ENCODE measurements at regions not wholly inside any gene's neighbourhood (a gene's known extent, or its start where the extent isn't known, plus 50 kb on each side); places are given as distances from the start of the nearest gene placed in this dataset.

DNA sequence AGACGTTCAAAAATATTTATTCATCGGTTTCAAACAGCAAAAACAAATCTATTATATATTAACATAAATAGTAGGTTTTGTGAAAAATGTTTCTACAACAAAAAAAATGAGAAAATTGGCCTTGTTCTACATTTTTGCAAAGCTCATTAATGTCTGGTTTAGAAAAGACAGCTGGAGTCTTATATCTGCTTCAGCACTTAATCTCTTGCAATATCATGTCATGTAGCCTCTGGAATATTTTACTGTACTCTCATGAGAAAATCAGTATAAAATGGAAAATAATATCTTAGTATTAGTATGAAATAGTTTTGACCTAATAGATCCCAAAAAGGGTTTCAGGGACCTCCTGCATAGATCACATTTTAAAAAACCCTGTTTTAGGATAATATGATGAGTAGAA lies 326.6 kb downstream of the ARL4A start:
- no peak for ATAC-seq
- TF ChIP-seq EP300 (IDR thresholded peaks at IDR 0.05) (no peak), POLR2A (IDR thresholded peaks at IDR 0.05) (no peak), POLR2AphosphoS5 (IDR thresholded peaks at IDR 0.05) (no peak)
- TF ChIP-seq, protein P1, sequence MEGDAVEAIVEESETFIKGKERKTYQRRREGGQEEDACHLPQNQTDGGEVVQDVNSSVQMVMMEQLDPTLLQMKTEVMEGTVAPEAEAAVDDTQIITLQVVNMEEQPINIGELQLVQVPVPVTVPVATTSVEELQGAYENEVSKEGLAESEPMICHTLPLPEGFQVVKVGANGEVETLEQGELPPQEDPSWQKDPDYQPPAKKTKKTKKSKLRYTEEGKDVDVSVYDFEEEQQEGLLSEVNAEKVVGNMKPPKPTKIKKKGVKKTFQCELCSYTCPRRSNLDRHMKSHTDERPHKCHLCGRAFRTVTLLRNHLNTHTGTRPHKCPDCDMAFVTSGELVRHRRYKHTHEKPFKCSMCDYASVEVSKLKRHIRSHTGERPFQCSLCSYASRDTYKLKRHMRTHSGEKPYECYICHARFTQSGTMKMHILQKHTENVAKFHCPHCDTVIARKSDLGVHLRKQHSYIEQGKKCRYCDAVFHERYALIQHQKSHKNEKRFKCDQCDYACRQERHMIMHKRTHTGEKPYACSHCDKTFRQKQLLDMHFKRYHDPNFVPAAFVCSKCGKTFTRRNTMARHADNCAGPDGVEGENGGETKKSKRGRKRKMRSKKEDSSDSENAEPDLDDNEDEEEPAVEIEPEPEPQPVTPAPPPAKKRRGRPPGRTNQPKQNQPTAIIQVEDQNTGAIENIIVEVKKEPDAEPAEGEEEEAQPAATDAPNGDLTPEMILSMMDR (IDR thresholded peaks at IDR 0.05) = no peak
- Histone ChIP-seq H3K27me3 (no peaks in the 10 kb centered on the region), H3K27ac (no peak overlapping the region), H3K4me1 (no peaks in the 10 kb centered on the region), H3K4me3 (no peak overlapping the region), H3K36me3 (no peaks in the 10 kb centered on the region), H3K9me3 (no peaks in the 10 kb centered on the region)
- 53 to 82% methylated on average over 2 of the region's 2 CpGs for WGBS, 2 donors (ENCODE audit: low coverage in 1 of 2)

DNA sequence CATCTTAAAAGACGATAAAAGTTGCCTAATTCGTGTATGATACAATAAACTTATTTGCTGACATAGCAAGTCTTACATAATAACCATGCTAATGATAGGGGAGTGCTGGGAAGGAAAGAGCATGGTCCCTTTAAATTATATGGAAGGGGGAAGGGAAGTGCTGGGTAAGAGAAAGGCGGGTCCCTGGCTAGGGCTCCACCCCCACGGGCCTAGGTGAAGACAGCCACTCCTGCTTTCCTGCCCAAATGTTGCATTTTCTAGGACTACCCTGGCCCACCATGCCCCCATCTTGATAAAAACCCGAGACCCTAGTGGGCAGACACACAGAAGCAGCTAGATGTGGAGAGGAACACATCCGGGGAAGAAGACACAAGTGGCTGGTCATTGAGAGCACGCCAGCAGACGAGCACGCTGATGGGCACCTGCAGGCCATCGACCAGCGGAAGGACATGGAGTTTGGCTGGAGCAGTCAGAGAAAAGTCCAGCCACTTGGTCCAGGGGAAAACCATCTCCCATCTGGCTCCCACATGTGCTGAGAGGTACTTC lies 328.7 kb downstream of the ARL4A start:
- Histone ChIP-seq H3K4me1 (no peaks in the 10 kb centered on the region), H3K9me3 (no peaks in the 10 kb centered on the region), H3K27me3 (no peaks in the 10 kb centered on the region), H3K4me3 (no peak overlapping the region), H3K27ac (no peak overlapping the region), H3K36me3 (no peaks in the 10 kb centered on the region)
- TF ChIP-seq POLR2A (IDR thresholded peaks at IDR 0.05) = no peak
- TF ChIP-seq POLR2AphosphoS5 (IDR thresholded peaks at IDR 0.05) = no peak
- no peak for TF ChIP-seq EP300 (IDR thresholded peaks at IDR 0.05)
- TF ChIP-seq, protein P1 (IDR thresholded peaks at IDR 0.05) = no peak
- no peak for ATAC-seq
- WGBS, 2 donors (ENCODE audit: low coverage in 1 of 2) = 90 to 93% methylated on average over 3 to 4 of the region's 11 CpGs

DNA sequence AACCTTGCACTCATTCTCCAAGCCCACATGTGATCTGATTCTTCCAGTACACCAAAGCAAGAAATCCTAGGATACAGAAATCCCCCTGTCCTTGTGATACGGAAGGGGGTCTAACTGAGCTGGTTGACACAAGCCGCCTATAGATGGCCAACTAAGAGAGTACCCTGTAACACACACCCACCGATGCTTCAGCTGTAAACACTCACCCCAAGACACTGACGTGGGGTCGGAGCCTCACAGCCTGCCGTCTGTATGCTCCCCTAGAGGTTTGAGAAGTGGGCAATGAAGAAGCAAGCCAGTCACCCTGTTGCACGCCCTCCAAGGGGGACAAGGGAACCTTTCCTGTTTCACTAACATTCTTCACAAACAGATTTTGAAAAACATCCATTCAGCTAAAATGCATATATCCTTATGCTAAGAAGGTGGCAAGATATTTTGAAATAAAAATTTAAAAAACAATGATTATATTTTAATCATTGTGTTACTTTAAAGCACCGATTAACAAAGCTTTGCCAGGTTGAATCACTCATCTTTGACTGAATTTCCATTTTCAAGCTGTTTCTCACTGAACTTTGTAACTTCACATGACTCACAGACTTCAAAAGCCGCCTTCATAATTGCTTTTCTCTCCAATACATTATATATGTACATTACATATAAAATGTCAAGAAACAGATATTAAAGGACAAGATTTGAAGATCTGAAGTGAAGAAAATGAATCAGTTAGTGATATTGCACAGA lies 329.3 kb downstream of the ARL4A start:
- Histone ChIP-seq H3K4me1 (no peaks in the 10 kb centered on the region), H3K9me3 (no peaks in the 10 kb centered on the region), H3K27me3 (no peaks in the 10 kb centered on the region), H3K36me3 (no peaks in the 10 kb centered on the region), H3K27ac (no peak overlapping the region), H3K4me3 (no peak overlapping the region)
- ATAC-seq = no peak
- 67 to 73% methylated on average over 3 to 8 of the region's 9 CpGs for WGBS, 2 donors (ENCODE audit: low coverage in 1 of 2)
- TF ChIP-seq, protein P1 (IDR thresholded peaks at IDR 0.05) = no peak
- TF ChIP-seq POLR2AphosphoS5 (IDR thresholded peaks at IDR 0.05) = no peak
- TF ChIP-seq POLR2A (IDR thresholded peaks at IDR 0.05) = no peak
- no peak for TF ChIP-seq EP300 (IDR thresholded peaks at IDR 0.05)

DNA sequence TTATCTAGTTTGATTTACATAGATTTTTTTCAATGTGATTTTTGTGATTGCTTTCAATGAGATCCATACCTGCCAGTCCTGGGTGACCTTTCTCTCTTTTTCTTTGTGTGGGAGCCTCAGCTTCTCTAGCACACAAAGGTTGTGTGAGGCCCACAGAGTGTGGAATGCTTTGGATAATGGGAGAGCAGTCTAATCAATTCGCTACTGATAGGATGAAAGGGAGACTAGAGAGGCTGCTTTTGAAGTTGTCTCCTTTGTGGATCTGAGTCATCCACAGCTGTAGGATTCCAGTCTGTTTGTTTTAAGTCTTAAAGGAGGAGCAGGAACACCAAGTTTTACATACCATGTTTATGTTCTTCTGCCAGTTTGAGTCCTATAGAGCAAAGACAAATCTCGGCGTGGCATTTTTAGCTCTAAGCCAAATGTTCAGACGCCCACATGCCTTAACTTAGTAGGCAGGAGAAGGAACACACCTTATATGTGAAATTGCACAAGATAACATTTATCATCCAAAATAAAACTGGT lies 330.0 kb downstream of the ARL4A start:
- H3K36me3 ChIP-seq = no peaks in the 10 kb centered on the region
- no peak overlapping the region for H3K27ac ChIP-seq
- WGBS, 2 donors (ENCODE audit: low coverage in 1 of 2) = 34 to 72% methylated on average over 4 of the region's 4 CpGs
- ATAC-seq = no peak
- TF ChIP-seq EP300 (IDR thresholded peaks at IDR 0.05) = no peak
- no peak for TF ChIP-seq POLR2AphosphoS5 (IDR thresholded peaks at IDR 0.05)
- no peak for TF ChIP-seq POLR2A (IDR thresholded peaks at IDR 0.05)
- TF ChIP-seq, protein P1 (IDR thresholded peaks at IDR 0.05) = no peak
- H3K27me3 ChIP-seq = no peaks in the 10 kb centered on the region
- H3K4me1 ChIP-seq = no peaks in the 10 kb centered on the region
- no peaks in the 10 kb centered on the region for H3K9me3 ChIP-seq
- no peak overlapping the region for H3K4me3 ChIP-seq

DNA sequence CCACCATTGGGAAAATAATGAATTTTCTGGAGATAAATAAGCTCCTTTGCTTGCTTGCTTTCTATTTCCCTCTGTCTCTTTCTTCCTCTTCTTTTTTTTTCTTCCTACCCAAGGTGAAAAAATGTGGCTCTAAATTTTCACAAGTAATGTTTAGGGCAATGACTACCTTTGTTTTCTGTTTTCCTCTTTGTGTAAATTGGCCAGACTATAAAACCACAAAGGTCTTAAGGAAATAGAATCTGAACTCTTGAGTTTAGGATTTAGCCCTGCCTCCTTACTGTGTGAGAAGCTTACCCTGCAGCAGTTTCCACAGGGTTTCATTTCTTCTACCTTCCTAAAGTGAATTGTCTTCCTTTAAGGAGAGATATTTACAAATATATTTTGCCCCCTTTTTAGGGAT lies 330.4 kb downstream of the ARL4A start:
- Histone ChIP-seq H3K4me3 (no peak overlapping the region), H3K4me1 (no peaks in the 10 kb centered on the region), H3K9me3 (no peaks in the 10 kb centered on the region), H3K36me3 (no peaks in the 10 kb centered on the region), H3K27me3 (no peaks in the 10 kb centered on the region), H3K27ac (no peak overlapping the region)
- ATAC-seq = no peak
- no peak for TF ChIP-seq POLR2A (IDR thresholded peaks at IDR 0.05)
- TF ChIP-seq POLR2AphosphoS5 (IDR thresholded peaks at IDR 0.05) = no peak
- no peak for TF ChIP-seq EP300 (IDR thresholded peaks at IDR 0.05)
- TF ChIP-seq, protein P1 (IDR thresholded peaks at IDR 0.05) = no peak
